Endothelial cell of umbilical vein (primary cell): ENCODE measurements at regions not wholly inside any gene's neighbourhood (a gene's known extent, or its start where the extent isn't known, plus 50 kb on each side); places are given as distances from the start of the nearest gene placed in this dataset.

ENCODE experiments used
- BruUV-seq: library from RNA; stranded (reverse); fragments of 400-500 nt; replicated peaks from 2 replicates; lab custom pipeline; 2021; lab: Mats Ljungman, UMichigan
- CTCF ChIA-PET: fragments of 300-600, 350-600 bp; sonication (Branson Sonifier 250); formaldehyde crosslinking; loops from one replicate; lab custom pipeline; 2021; ENCODE audit warnings: antibody characterized with exemption, inconsistent platforms; lab: Charles Lee
- POLR2A ChIA-PET: fragments of 300-600, 350-600 bp; sonication (Branson Sonifier 250); formaldehyde crosslinking; loops from one replicate; lab custom pipeline; 2021; ENCODE audit warnings: antibody characterized with exemption, inconsistent platforms; lab: Charles Lee
- DNase-seq: peaks from one replicate; pipeline ENCODE4 v3.0.0-alpha.2; 2011; ENCODE audit warnings: low read depth, low spot score
- FAIRE-seq: peaks from 2 replicates; lab custom pipeline; 2011; peaks lifted over from hg19 to GRCh38; lab: Jason Lieb, UNC
- H2AFZ ChIP-seq: 2 replicates; pipeline ENCODE4 v1.6.0; 2012; ENCODE audit warnings: low read depth, low read length, control low read depth, inconsistent platforms
- H3K27ac ChIP-seq: 2 replicates; pipeline ENCODE4 v1.5.1; 2011; ENCODE audit warnings: low read depth, mild to moderate bottlenecking, control low read depth, low read length, moderate library complexity; ENCODE audit not compliant: insufficient read depth
- H3K27me3 ChIP-seq, 2 experiments: 2 replicates each; pipeline versions ENCODE4 v1.6.0 to v1.6.1; 2011; ENCODE audit warnings: low read length in 2 of 2, mixed read lengths in 1 of 2; ENCODE audit not compliant: control insufficient read depth in 2 of 2, insufficient read depth in 2 of 2
- H3K36me3 ChIP-seq, 2 experiments: 2 replicates in 1 of 2; 3 replicates in 1 of 2; pipeline ENCODE4 v1.5.1; 2011; ENCODE audit warnings: low read length in 2 of 2, mild to moderate bottlenecking in 1 of 2, moderate library complexity in 1 of 2; ENCODE audit not compliant: control insufficient read depth in 2 of 2, insufficient read depth in 2 of 2; ENCODE audit errors: extremely low read depth in 1 of 2
- H3K4me1 ChIP-seq: 3 replicates; pipeline ENCODE4 v1.5.1; 2011; ENCODE audit warnings: mild to moderate bottlenecking, low read length; ENCODE audit not compliant: control insufficient read depth, insufficient read depth; ENCODE audit errors: extremely low read depth
- H3K4me2 ChIP-seq: 2 replicates; pipeline ENCODE4 v1.6.1; 2011; ENCODE audit warnings: low read length, control low read depth, mixed read lengths; ENCODE audit not compliant: insufficient read depth
- H3K4me3 ChIP-seq, 3 experiments: fragments of 200-600 bp in 1 of 3; sonication (generic), shearing (Covaris generic) in 1 of 3; replicated peaks in 1 of 3; 2 replicates each; pipeline ENCODE4 v1.5.1; 2011 to 2016; ENCODE audit warnings: control low read depth in 3 of 3, low read length in 3 of 3, mild to moderate bottlenecking in 2 of 3, inconsistent platforms in 1 of 3, low read depth in 1 of 3, moderate library complexity in 1 of 3; ENCODE audit not compliant: insufficient read depth in 1 of 3
- H3K79me2 ChIP-seq: 2 replicates; pipeline ENCODE4 v1.6.0; 2012; ENCODE audit warnings: low read length, inconsistent platforms; ENCODE audit not compliant: control insufficient read depth, insufficient read depth
- H3K9ac ChIP-seq: replicated peaks from 2 replicates; pipeline ENCODE3; 2011; ENCODE audit warnings: low read length, control low read depth; ENCODE audit not compliant: insufficient read depth; ENCODE audit errors: extremely low read depth
- H3K9me1 ChIP-seq: replicated peaks from 3 replicates; pipeline ENCODE4 v1.6.0; 2011; ENCODE audit warnings: mild to moderate bottlenecking, low read length; ENCODE audit not compliant: control insufficient read depth, insufficient read depth; ENCODE audit errors: extremely low read depth
- H3K9me3 ChIP-seq: replicated peaks from 2 replicates; pipeline ENCODE4 v1.5.1; 2012; ENCODE audit warnings: low read length, inconsistent platforms; ENCODE audit not compliant: control insufficient read depth, insufficient read depth
- H4K20me1 ChIP-seq: replicated peaks from 2 replicates; pipeline ENCODE3; 2011; ENCODE audit warnings: mild to moderate bottlenecking, low read length; ENCODE audit not compliant: control insufficient read depth, insufficient read depth; ENCODE audit errors: extremely low read depth
- EZH2 ChIP-seq: IDR thresholded peaks from 2 replicates; pipeline ENCODE4 v1.6.1; 2012; ENCODE audit warnings: borderline replicate concordance, low read depth, mild to moderate bottlenecking, moderate library complexity, low read length, inconsistent platforms; ENCODE audit not compliant: severe bottlenecking
- FOS ChIP-seq: IDR thresholded peaks from 2 replicates; pipeline ENCODE4 v1.6.1; 2011; ENCODE audit warnings: mild to moderate bottlenecking, low read length, moderate library complexity, borderline replicate concordance; ENCODE audit not compliant: insufficient read depth
- GATA2 ChIP-seq: IDR thresholded peaks from 2 replicates; pipeline ENCODE4 v1.7.0; 2011; ENCODE audit warnings: low read depth, mild to moderate bottlenecking, moderate library complexity, mixed read lengths, low read length; ENCODE audit not compliant: insufficient read length, insufficient read depth
- JUN ChIP-seq: IDR thresholded peaks from 2 replicates; pipeline ENCODE4 v1.6.1; 2011; ENCODE audit warnings: borderline replicate concordance, low read depth; ENCODE audit not compliant: insufficient read length, insufficient read depth
- MYC ChIP-seq: IDR thresholded peaks from one replicate; pipeline ENCODE4 v1.6.1; 2011; ENCODE audit warnings: mild to moderate bottlenecking, low read depth, low read length
- POLR2A ChIP-seq: IDR thresholded peaks from 2 replicates; pipeline ENCODE4 v1.6.1; 2012; ENCODE audit warnings: low read depth, mild to moderate bottlenecking, control low read depth, low read length
- POLR2AphosphoS5 ChIP-seq: IDR thresholded peaks from 2 replicates; pipeline ENCODE4 v1.6.1; 2012; ENCODE audit warnings: low read depth, mild to moderate bottlenecking, control low read depth, low read length, moderate library complexity; ENCODE audit not compliant: insufficient read depth
- dilution Hi-C: fragments of 300-500 bp; cut with MboI; formaldehyde crosslinking; loops from one replicate; pipeline ENCODE4 v1.15.0; 2019; ENCODE audit warnings: low sequenced_read_pairs; ENCODE audit not compliant: extremely low pct_ligation_motif_present
- intact Hi-C: fragments of 100-400 bp; cut with micrococcal nuclease; formaldehyde crosslinking; loops from one replicate; pipeline ENCODE4 v1.10.0; 2022
- TF ChIP-seq, protein P1 (sequence below): IDR thresholded peaks from 2 replicates; pipeline ENCODE4 v1.6.1; 2011; ENCODE audit not compliant: insufficient read depth, insufficient read length
- TF ChIP-seq, protein P2 (sequence below), 2 donors: IDR thresholded peaks; 1 replicate in 1 of 2; 2 replicates in 1 of 2; pipeline ENCODE4 v1.5.1; 2011; ENCODE audit warnings: low read length in 2 of 2, mild to moderate bottlenecking in 2 of 2, moderate library complexity in 2 of 2, control low read depth in 1 of 2, inconsistent platforms in 1 of 2, low read depth in 1 of 2; ENCODE audit not compliant: insufficient read depth in 1 of 2; ENCODE audit errors: extremely low read depth in 1 of 2

DNA sequence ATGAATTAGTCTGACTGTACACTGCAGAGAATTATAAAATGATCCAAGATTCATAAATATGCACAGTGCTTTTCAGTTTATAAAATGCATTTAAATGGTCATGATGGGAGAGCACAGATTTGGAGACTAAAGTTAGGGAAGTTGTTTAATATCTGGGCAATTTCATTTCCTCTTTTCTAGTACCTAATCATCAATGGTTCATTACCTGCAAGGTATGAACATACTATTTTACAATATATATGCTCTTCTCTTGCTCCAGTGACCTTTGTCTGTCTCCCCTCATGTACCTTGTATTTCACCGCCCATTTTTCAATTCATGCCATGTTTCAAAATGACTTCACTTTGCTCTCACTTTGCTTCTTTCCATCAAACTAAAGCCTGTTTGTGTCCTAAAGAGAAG is 114.5 kb downstream of the SUCNR1 start:
- Histone ChIP-seq H3K4me2 (no peak overlapping the region), H3K9me1 (no peaks in the 10 kb centered on the region), H3K27ac (no peak overlapping the region), H4K20me1 (no peaks in the 10 kb centered on the region), H3K36me3 (no peaks in the 10 kb centered on the region), H3K79me2 (no peaks in the 10 kb centered on the region), H3K9ac (no peak overlapping the region), H2AFZ (no peak overlapping the region), H3K4me3 (no peak overlapping the region), H3K4me1 (no peaks in the 10 kb centered on the region), H3K9me3 (no peaks in the 10 kb centered on the region), H3K27me3 (no peaks in the 10 kb centered on the region)
- intact Hi-C loops, result loop anchor here (2.0 kb wide), 1 partner anchor 21 kb away; no protein-coding TSS in a partner anchor
- ChIA-PET CTCF (interaction anchor here (0.6 kb wide), 1 partner anchor 12 kb away, joined by 3 read pairs; no protein-coding TSS in a partner anchor), POLR2A (no interaction called here)
- TF ChIP-seq POLR2A (no peak), FOS (no peak)
- TF ChIP-seq, protein P1, sequence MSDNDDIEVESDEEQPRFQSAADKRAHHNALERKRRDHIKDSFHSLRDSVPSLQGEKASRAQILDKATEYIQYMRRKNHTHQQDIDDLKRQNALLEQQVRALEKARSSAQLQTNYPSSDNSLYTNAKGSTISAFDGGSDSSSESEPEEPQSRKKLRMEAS, result no peak
- dilution Hi-C loops, result no loop called here
- FAIRE-seq (no peak), DNase-seq (no peak)
- no TSS peak for BruUV-seq

DNA sequence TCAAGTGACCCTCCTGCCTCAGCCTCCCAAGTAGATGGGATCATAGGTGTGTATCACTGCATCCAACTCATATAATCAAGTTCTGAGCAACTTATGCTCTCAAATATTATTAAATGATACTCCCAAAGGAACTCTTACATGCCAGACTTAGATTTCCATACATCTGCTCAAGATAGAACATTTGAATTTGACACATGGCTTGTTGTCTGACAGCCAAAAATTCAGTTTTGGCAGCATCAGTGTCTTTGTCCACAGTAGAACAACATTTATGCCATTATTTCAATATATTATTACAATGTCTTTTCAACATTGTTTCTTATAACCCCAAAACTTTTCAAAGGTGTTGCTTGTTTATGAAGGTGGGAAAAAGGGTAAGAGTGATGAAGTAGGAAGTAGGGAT is 116.2 kb downstream of the SUCNR1 start:
- TF ChIP-seq EZH2 (no peak), POLR2AphosphoS5 (no peak), FOS (no peak), JUN (no peak), MYC (no peak), GATA2 (no peak), POLR2A (no peak)
- TF ChIP-seq, protein P2, sequence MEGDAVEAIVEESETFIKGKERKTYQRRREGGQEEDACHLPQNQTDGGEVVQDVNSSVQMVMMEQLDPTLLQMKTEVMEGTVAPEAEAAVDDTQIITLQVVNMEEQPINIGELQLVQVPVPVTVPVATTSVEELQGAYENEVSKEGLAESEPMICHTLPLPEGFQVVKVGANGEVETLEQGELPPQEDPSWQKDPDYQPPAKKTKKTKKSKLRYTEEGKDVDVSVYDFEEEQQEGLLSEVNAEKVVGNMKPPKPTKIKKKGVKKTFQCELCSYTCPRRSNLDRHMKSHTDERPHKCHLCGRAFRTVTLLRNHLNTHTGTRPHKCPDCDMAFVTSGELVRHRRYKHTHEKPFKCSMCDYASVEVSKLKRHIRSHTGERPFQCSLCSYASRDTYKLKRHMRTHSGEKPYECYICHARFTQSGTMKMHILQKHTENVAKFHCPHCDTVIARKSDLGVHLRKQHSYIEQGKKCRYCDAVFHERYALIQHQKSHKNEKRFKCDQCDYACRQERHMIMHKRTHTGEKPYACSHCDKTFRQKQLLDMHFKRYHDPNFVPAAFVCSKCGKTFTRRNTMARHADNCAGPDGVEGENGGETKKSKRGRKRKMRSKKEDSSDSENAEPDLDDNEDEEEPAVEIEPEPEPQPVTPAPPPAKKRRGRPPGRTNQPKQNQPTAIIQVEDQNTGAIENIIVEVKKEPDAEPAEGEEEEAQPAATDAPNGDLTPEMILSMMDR (IDR thresholded peaks at IDR 0.05; ENCODE audit: extremely low read depth in 1 of 2, insufficient read depth in 1 of 2, low read depth in 1 of 2, low read length in 2 of 2), result no peak
- TF ChIP-seq, protein P1, result no peak
- no peak overlapping the region for H3K27ac ChIP-seq
- H4K20me1 ChIP-seq, result no peaks in the 10 kb centered on the region
- ChIA-PET POLR2A (no interaction called here), CTCF (no interaction called here)
- intact Hi-C loops (no loop called here), dilution Hi-C loops (no loop called here)
- H3K79me2 ChIP-seq, result no peaks in the 10 kb centered on the region
- no TSS peak for BruUV-seq
- no peaks in the 10 kb centered on the region for H3K36me3 ChIP-seq
- no peak overlapping the region for H2AFZ ChIP-seq
- no peak overlapping the region for H3K4me2 ChIP-seq
- FAIRE-seq (no peak), DNase-seq (no peak)
- H3K4me1 ChIP-seq, result no peaks in the 10 kb centered on the region
- H3K9me1 ChIP-seq, result no peaks in the 10 kb centered on the region
- H3K9ac ChIP-seq, result no peak overlapping the region
- H3K9me3 ChIP-seq, result no peaks in the 10 kb centered on the region
- no peak overlapping the region for H3K4me3 ChIP-seq
- H3K27me3 ChIP-seq, result no peaks in the 10 kb centered on the region
